Mucosa of descending colon (tissue), 3 donors: ENCODE measurements at regions not wholly inside any gene's neighbourhood (a gene's known extent, or its start where the extent isn't known, plus 50 kb on each side); places are given as distances from the start of the nearest gene placed in this dataset.
A peak's percentile ranks its signal among the peaks of the same experiment; 100 is the strongest.

Experiments used
- ATAC-seq: fragments of 200-7000 bp; cut with Tn5 transposase; one replicate; pipeline ENCODE4 v1.9.1; 2020; ENCODE audit warnings: mild to moderate bottlenecking, moderate library complexity
- DNase-seq, 3 donors: peaks; one replicate each; pipeline ENCODE4 v3.0.0-alpha.2; 2020
- H3K36me3 ChIP-seq: fragments of 200-600 bp; one replicate; pipeline ENCODE4 v1.8.0; 2021; ENCODE audit warnings: low read depth, mild to moderate bottlenecking
- H3K4me1 ChIP-seq: fragments of 200-600 bp; one replicate; pipeline ENCODE4 v1.8.0; 2021; ENCODE audit warnings: low read depth, mild to moderate bottlenecking
- H3K4me3 ChIP-seq: fragments of 200-600 bp; one replicate; pipeline ENCODE4 v1.8.0; 2021; ENCODE audit warnings: mild to moderate bottlenecking
- H3K9me3 ChIP-seq: fragments of 200-600 bp; one replicate; pipeline ENCODE4 v1.8.0; 2021; ENCODE audit warnings: mild to moderate bottlenecking
- intact Hi-C, 2 donors: fragments of 100-400 bp; cut with DNase I in 1 of 2; cut with micrococcal nuclease in 1 of 2; formaldehyde crosslinking; loops; one replicate each; pipeline versions ENCODE4 v1.11.0 to v1.11.1; 2022; cut with DNase I, micrococcal nuclease
- TF ChIP-seq, protein P1 (sequence below): fragments of 200-600 bp; IDR thresholded peaks from one replicate; pipeline ENCODE4 v1.8.0; 2022; ENCODE audit warnings: antibody characterized with exemption, mild to moderate bottlenecking
- donor health status: DM: no; HTN: no; CAD: no; lungs with moderate emphysema.
- donor health status: DM: no; HTN: no; CAD: no.
- donor health status: DM: no; HTN: yes; CAD: no.

DNA sequence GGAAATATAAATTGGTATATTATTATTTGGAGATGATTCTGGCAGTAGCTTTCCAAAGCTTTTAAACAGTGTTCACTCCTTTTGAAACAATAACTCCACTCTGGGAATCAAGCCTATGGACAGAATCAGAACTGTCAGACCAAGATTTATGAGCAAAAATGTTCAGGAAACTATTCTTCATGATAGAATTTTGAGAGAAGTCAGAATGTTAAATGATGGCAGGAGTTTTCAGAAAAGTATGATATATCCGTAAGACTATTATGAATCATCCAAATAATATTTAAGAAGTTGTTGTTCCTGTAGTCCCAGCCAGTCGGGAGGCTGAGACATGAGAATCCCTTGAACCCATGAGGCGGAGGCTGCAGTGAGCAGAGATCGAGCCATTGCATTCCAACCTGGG, 50.5 kb upstream of the ADGRG2 start:
- DNase-seq (no peak), ATAC-seq (no peak)
- Histone ChIP-seq H3K9me3 (no peaks in the 10 kb centered on the region), H3K4me3 (no peak overlapping the region), H3K4me1 (no peaks in the 10 kb centered on the region), H3K36me3 (no peaks in the 10 kb centered on the region)
- TF ChIP-seq, protein P1, sequence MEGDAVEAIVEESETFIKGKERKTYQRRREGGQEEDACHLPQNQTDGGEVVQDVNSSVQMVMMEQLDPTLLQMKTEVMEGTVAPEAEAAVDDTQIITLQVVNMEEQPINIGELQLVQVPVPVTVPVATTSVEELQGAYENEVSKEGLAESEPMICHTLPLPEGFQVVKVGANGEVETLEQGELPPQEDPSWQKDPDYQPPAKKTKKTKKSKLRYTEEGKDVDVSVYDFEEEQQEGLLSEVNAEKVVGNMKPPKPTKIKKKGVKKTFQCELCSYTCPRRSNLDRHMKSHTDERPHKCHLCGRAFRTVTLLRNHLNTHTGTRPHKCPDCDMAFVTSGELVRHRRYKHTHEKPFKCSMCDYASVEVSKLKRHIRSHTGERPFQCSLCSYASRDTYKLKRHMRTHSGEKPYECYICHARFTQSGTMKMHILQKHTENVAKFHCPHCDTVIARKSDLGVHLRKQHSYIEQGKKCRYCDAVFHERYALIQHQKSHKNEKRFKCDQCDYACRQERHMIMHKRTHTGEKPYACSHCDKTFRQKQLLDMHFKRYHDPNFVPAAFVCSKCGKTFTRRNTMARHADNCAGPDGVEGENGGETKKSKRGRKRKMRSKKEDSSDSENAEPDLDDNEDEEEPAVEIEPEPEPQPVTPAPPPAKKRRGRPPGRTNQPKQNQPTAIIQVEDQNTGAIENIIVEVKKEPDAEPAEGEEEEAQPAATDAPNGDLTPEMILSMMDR = no peak
- intact Hi-C loops = no loop called here

- no peaks in the 10 kb centered on the region for H3K4me1 ChIP-seq
- no peak overlapping the region for H3K4me3 ChIP-seq
- H3K36me3 ChIP-seq = no peaks in the 10 kb centered on the region
- intact Hi-C loops = no loop called here
- TF ChIP-seq, protein P1 = no peak
- no peaks in the 10 kb centered on the region for H3K9me3 ChIP-seq
- DNase-seq (peak in 1 of 3 donors; percentile 14), ATAC-seq (no peak)
Observed at GRCh38 chrX:19174401-19175025, 52.2 kb upstream of the ADGRG2 start.

DNA sequence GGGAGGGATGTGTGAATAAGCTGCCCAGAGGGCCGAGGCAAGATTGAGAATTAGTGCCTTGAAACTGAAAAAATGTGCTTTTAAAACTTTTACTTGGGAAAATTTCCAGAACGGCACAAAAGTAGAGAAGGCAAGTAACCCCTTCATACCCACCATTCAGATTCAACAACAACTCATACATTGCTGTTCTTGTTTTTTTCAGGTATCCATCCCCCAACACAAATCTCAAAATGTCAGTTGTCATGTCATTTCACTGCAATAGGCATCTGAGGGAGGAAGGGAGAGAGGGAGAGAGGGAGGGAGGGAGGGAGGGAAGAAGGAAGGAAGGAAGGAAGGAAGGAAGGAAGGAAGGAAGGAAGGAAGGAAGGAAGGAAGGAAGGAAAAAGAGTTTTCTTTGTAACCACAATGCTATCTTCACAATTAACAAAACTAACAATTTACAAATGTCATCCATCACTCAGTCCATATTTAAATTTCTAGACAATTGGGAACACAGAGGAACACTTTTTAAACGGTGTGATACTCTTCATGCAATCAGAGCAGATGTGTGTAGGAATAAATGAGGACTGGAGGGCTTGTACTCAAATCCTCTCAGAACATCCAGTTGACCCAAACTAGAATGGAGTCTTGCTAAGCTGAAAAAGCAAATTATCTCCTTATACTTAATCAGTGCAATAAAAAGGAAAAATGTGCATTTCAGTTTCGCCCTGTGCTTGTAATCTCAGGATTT, 54.8 kb upstream of the ADGRG2 start:
- TF ChIP-seq, protein P1 = no peak
- Histone ChIP-seq H3K4me1 (no peaks in the 10 kb centered on the region), H3K36me3 (no peaks in the 10 kb centered on the region), H3K4me3 (no peak overlapping the region), H3K9me3 (no peaks in the 10 kb centered on the region)
- intact Hi-C loops = no loop called here
- DNase-seq (no peak), ATAC-seq (no peak)

GRCh38 chrX:19177721-19178120, 55.5 kb upstream of the ADGRG2 start:
- intact Hi-C loops = no loop called here
- TF ChIP-seq, protein P1 = no peak
- Histone ChIP-seq H3K36me3 (no peaks in the 10 kb centered on the region), H3K4me3 (no peak overlapping the region), H3K9me3 (no peaks in the 10 kb centered on the region), H3K4me1 (no peaks in the 10 kb centered on the region)
- DNase-seq (no peak), ATAC-seq (no peak)

DNA sequence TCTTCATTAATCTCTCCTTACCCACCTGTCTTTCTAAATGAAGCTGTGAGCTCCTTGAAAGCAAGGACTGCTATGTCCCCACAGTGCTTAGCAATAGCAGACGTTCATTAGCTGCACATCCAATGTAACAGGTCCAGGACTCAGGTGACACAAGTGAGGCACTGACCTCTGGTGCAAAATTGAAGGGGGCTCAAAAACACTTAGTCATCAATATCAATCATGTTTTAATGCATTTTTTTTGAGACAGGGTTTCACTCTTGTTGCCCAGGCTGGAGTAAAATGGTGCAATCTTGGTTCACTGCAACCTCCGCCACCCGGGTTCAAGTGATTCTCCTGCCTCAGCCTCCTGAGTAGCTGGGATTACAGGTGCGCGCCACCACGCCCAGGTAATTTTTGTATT, 56.1 kb upstream of the ADGRG2 start:
- Histone ChIP-seq H3K4me3 (no peak overlapping the region), H3K36me3 (no peaks in the 10 kb centered on the region), H3K4me1 (no peaks in the 10 kb centered on the region), H3K9me3 (no peaks in the 10 kb centered on the region)
- DNase-seq (no peak), ATAC-seq (no peak)
- intact Hi-C loops = no loop called here
- TF ChIP-seq, protein P1 = no peak
